PC-9 (cell line): ENCODE measurements at regions not wholly inside any gene's neighbourhood (a gene's known extent, or its start where the extent isn't known, plus 50 kb on each side); places are given as distances from the start of the nearest gene placed in this dataset.

Experiments
- CTCF ChIP-seq: fragments of 200-600 bp; sonication (generic); conservative IDR thresholded peaks from 2 replicates; pipeline ENCODE4 v1.6.1; 2017; ENCODE audit warnings: mixed run types, antibody characterized with exemption, mild to moderate bottlenecking, moderate library complexity
- EZH2 ChIP-seq: fragments of 200-600 bp; sonication (generic); IDR thresholded peaks from 2 replicates; pipeline ENCODE4 v1.8.0; 2017; ENCODE audit warnings: antibody characterized with exemption, low read depth

- no peak for TF ChIP-seq CTCF
- no peak for TF ChIP-seq EZH2
Measured at GRCh38 chr4:170272959-170273358, 183.2 kb upstream of the AADAT start.
